Effector CD4-positive, alpha-beta T cell (primary cell): ENCODE measurements at regions not wholly inside any gene's neighbourhood (a gene's known extent, or its start where the extent isn't known, plus 50 kb on each side); places are given as distances from the start of the nearest gene placed in this dataset.

Experiments used
- DNase-seq: peaks from one replicate; pipeline ENCODE4 v3.0.0-alpha.2; 2020

DNA sequence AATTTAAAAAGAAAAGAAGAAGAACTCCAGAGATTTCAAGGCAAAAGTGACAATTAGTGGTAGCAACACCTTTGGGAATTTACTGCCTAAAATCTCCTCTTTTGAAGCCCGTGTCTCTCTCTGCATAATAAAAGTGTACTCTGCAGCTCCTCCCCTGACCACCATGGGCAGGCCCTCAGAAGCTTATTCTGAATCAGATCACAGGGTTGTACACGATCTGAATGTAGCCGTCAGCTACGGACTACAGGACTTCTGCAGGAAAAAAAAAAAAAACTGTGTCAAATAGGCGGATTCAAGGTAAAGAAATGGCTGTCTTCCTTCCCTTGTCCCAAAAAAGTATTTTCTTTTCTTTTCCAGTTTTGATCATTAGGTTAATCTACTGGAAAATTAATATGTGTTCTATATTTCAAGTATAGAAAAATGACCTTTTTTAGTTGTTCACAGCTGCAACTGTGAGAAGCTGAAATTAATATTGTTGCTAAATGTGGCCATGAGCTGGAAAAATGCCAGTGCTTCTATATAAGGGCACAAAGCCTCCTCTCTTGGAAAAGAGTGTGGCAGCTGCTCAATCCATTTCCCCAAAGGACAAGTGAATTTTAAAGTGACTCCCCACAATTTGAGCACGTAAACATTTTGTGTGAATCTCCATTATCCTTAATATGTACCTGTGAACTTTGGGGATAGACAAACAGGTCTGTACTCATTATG, 397.4 kb downstream of the C6orf118 start:
- DNase-seq: no peak

DNA sequence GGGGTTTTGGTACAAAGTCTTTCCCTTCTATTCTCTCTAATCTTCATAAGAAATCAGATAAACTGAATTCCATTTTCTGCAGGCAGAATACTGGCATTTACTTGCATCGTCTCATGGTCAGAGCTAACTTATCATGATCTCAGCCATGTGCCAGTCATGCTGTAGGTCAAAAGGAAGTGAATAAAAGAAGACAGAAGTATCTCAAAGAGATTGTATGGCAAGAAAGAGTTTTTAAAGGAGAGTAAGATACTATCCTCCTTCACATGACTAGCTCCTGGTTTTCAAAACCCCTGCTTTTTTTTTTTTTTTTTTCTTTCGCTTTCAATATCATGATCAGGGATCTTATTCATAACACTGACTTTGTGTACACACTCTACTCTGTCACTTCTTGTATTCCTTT, 398.3 kb downstream of the C6orf118 start:
- DNase-seq: no peak

DNA sequence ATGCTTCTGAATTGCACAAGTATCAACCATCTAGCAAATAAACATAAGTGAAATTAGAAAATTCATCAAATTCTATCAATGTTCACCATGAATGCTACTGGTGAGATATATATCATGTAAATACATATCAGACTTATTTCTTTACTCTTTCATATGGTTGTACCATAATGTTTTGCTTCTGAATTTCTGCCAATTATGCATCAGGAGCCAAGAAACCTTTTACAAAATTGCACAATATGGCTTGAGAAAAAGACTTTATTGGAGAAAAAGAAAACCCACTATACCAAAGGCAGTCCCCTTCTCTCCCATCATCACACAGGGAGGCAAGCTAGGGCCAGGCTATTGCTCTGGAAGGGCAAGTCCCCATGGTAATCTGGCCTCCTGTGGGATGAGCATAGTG, 402.6 kb downstream of the C6orf118 start:
- no peak for DNase-seq

DNA sequence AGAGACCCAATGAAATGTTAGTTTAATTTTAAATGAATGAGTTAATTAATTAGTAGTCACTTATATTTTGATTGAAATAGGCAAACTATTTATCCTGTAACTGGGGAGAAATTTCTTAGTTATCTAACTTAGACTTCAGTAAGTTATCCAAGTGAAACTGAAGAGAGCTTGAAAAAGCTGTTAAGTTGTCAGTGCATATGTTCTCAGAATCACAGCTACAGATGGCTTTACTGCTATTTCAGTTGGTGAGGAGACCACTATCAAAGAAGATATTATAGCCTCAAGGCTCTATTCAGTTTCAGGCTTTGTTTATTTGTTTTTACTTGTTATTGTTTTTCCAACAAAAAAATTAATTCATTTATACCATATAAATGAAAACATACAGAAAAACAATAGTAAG, 404.1 kb downstream of the C6orf118 start:
- DNase-seq: no peak

DNA sequence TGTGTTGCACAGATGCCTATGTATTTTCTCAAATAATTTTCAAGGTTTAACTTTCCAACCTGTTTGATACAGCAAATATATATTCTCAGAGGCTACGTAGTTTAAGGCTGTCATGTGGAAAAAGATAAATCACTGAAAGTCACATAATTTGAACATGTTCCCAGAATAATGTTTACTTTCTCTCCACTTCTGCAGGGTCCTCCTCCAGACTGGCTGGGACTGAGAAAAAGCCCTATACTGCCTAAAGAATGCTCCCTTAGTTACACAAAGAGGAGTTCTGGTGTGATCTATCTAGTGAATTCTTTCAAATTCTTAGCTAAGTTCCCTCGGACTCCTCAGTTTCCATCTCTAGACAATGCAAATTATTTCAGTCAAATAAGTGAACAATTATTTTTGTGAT, 411.0 kb downstream of the C6orf118 start:
- DNase-seq: no peak

DNA sequence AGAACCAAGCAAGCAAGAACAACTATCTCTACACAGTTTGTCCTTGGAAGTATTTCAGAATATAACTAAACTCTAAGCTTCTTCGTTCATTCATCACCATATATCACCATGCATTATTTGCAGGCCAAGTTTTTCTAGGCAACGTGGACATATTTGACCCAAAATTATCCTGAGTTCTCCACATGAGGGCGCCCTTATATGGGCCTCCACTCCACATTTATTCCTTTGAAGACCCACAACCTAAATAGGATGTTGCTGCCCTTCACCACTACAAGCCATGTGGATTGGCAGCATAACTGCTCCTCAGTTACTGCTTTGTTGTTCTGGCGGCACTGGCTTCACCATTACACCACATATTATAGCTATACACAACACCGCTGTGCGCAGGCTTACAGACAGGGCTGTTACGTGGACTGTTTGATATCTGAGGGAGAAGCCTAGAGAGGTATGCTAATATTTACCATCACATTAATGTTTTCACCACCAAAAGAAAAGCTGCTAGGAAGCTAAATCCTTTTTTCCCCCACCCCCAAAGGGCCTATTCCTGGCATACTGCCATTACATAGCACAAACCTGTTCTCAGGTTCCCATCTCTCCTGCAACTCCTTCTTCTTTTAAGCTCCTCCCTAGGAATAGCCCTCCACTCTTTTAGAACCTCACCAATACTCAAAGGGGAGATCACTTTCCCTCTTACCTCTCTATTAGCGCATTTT, 411.7 kb downstream of the C6orf118 start:
- no peak for DNase-seq

DNA sequence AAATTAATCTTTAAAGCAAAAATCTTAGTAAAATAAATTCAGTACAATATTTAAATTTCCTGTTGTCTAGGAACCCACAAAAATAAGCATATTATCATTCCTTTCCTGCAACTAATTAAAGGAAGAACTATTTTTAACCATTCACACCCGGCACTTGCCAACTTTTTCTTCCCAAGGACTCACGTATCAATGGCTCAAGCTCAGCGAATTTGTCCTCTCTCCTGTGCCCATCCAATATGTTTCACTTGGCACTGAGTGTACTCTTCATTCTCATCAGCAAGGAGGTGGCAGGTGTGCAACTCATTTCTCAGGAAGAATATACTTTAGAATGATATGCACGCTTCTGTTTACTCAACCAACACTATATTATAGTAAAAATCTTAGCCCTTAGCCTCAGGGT, 419.4 kb downstream of the C6orf118 start:
- DNase-seq: no peak

DNA sequence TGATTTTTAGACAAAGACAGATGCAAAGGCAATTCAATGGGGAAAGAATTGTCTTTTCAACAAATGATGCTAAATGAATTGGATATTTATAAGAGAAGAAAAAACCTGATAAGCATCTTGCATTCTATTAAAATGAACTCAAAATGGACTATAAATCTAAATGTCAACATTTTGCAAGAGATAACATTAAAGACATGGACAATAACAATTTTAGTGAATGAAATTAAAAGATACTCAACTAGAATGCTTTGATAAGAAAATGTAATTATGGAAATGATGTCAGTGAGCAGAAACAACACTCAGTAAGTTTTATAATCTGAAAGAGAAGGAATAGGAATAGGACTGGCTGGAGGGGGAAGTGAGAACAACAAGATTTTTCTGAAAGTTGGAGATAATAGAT, 421.7 kb downstream of the C6orf118 start:
- DNase-seq: no peak

DNA sequence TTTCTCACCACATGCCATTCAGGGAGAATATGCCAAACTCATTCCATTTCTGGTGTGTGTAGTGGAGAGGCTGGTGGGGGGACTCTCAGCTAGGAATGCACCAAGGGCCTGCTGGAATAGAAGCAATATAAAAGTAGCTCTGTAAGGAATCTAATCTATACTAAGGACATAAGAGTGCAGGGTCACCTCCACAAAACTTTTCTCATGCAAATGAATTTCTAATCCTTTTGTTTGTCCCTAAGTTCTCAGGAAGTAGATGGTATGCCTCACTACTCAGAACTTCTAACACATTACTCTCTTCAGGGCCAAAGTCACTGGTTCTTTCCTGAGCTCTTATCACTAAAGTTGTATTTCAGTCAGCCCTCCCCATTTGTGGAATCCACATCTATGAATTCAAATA, 427.2 kb downstream of the C6orf118 start:
- no peak for DNase-seq

DNA sequence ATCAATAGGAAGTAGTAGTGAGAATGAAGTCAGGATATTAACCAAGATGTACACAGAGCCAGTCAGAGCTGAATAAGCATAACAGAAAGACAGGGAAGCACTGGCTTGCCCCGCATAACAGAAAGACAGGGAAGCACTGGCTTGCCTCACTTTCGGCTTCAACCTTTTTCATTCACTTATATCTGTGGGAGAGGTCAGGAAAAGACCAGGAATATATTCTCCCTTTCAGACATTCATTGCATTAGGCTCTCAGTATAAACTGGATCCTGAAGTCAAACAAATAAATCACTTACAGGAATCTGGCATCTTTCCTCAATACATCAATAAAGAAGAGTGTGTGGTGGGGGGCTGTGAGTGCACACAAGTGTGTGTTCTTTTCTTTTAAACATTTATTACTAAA, 437.6 kb downstream of the C6orf118 start:
- DNase-seq: no peak

DNA sequence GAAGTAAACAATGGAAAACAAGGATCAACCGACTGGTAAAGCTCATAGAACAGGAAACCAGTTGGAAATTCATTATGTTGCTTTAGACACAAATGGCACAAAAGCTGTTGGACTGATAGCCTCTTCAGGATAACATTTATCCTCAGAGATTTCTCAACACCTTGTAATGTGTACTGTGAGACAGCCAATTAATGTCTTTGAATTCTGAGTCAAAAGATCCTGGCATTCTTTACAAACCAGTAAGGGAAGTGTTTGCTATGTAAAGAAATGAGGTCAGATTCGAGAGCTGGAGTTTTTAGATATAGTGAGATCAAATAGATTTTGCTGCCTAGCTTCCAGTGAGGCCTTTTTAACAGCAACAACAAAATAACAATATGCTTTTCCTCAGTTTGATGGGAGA, 439.2 kb downstream of the C6orf118 start:
- no peak for DNase-seq

DNA sequence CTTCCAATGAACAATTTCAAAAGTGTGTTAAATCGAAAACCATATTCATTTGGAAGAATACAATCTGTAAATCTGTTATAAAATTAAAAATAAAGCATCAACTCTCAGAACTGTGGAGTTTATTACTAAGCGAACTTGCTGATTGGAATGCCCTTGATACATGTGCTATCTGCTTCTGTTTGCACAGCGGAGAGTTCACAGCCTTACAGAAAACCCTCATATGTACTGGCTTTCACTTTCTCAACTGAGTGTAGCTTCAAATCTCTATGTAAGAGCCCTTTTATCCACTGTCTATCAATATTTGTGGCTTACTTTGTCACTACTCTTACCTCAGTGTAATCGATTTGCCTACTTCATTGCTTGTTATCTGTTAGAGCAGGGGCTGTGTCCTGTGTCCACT, 447.4 kb downstream of the C6orf118 start:
- no peak for DNase-seq

DNA sequence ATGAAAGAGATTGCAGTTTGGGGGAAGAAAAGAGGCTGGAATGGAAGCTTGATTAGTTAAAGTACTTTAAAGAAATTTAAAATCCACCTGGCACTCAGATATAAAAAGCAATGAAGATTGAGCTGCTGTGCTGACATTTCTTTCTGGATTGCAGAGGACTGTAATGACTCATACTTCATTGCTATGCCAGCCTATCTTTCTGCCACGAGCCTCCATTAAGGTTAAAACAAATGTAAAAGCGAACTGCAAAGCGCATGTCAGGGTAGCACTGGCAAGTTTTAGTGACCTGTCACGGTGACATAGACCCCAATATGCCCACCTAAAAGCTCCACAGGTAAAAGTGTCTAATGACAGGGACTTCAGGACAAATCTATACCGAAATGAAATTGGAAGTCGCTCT, 449.6 kb downstream of the C6orf118 start:
- no peak for DNase-seq

DNA sequence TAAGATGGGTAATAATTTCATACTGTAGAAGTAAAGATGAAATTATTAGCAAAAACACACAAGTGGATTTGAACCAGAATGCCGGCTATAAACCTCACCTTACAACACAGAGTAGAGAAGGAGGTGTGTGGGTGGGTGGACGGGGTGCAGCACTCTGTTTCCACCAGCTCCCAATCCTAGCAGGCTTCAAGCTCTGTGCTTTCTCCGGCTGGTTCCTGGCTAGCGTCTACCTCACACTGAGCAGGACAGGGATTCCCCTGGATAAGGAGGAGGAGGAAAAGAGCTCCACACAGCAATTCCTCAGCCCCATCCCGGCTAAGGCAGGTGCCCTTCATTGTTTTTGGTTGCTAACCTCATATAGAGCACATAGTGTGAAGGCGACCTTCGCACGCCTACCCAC, 453.3 kb downstream of the C6orf118 start:
- no peak for DNase-seq

DNA sequence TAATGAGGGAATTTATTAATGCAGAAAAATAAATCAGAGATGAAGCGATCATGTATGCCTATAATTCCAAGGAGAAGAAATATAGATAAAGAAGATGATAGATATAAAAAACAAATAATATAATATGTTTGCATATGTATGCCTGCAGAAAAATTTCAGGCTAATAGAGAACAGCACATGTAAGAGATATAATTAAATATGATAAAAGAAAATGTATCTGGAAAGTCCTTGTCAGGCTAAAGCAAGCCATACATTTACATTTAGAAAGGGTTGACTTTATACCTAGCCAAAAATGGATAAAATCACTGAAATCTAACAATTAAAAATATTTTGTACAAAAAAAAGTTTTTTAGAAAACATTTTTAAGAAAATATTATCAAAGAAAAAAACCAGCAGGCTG, 454.1 kb downstream of the C6orf118 start:
- no peak for DNase-seq

DNA sequence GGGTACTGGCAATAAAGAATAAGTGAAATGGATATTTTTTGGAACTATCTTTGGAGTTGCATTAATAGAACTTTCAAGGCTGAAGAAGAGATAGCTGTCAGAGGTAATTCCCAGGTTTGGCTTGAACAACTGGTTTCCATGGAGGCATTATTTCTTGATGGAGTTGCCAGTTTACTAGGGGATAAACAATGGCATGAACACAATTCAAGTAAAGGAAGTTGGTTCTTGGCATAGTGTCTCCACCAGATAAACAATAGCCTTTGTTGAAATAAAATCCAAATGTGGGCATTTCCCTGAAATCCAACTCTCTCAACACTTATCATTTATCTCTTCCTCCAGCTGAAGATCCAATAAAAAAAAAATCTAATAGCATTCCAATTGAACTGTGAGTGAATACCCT, 454.9 kb downstream of the C6orf118 start:
- DNase-seq: no peak

DNA sequence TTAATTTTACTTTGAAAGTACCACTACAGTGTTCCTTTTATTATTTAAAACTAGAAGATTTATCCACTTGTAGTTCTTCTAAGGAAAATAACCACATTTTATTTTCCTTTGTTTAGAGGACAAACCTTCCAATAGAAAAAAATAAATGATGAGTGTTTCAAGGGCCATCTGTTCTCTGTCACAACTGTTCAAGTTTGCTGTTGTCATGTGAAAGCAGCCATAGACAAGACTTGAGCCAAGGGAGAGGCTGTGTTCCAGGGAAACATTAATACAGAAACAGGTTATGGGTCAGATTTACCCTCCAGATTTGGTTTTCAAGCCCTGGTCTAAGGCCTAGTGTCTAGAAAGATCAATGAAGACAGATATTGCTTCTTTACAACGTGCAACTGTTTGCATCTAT, 463.6 kb downstream of the C6orf118 start:
- DNase-seq: no peak

DNA sequence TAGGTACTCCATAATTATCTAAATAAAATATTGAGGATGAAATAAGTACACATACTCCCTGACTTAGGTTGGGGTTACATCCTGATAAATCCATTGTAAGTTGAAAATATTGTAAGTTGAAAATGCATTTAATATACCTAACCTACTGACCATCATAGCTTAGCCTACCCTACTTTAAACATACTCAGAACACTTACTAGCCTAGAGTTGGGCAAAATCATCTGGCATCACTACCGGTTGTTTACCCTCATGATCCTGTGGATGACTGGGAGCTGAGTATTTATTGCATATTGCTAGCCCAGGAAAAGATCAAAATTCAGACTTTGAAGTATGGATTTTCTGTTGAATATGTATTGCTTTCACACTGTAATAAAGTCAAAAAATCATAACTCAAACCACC, 467.3 kb downstream of the C6orf118 start:
- no peak for DNase-seq

DNA sequence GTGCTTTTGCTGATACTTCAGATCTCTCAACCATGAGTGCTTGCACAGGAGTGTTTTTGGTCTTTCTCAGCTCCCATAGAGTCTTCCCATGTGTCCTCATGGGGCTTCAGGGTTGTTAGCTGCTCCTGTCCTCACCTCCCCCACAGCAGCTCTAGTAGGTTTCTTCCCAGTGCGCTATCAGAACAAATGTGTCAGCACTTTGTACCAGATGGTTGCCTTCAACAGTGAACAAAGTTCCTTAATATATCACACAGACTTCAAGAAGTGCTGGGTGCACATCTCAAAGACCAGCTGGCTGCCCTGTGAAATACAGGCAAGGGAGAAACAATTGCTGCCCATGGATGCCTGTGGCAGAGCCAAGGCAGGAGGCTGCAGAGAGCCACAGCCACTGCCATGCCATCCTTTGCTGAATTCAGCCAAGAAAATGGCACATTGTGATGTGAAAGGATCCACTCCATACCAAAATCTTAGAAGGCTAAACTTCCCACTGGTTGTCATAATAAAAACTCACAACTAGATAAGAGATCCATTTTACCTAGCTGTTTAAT, 471.3 kb downstream of the C6orf118 start:
- no peak for DNase-seq

DNA sequence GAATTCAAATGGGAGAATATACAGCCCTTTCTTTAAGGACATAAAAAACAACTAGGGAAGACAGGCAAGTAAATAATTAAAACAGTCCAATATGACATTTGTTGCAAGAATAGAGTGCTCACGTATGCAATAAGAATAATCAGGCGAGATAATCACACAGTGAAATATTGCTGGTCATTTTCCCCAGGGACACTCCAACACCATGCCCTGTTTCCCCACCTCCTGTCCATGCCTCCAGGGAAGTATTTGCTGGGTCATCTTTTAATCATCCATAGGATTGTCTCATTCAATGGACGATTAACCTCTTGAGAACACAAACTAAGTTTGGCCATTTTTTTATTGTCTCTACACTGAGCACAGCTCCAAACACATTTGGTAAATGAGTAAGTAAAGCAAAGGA, 472.9 kb downstream of the C6orf118 start:
- no peak for DNase-seq

DNA sequence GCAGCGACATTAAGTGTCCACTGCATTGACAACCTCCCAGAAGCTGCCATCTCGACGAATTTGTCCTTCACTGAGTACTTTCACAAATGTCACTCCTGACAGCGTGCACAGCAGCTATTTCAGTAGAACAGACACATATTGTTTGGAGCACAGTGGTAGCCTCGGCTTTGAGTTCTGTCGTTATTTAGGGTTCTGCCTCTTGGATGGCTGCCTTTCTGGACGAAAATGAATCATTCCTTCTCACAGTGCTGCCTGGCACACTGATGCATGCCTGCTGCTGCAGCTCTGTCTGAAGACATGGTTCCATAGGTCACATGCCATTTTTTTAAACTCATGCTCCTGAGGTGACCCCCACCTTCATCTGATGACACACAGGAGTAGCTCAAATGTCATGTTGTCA, 477.0 kb downstream of the C6orf118 start:
- no peak for DNase-seq

DNA sequence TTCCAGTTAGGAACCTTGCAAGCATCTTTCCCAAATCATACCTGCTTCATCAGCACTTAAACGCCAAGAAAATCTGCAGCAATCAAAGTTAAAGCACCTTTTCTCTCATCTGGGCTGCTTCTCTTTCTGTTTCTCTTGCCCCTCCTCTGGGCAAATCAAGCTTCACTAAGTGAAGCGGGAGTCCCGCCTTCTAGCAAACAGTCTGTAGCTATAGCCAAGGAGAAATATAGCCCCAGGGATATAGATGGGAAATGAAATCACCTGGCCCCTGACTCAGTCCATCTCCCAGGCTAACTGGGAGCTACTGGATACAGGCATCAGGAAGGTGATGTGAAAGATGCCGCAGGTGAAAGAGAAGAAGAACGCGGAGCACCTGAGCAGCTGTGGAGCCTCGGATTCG, 481.9 kb downstream of the C6orf118 start:
- no peak for DNase-seq

DNA sequence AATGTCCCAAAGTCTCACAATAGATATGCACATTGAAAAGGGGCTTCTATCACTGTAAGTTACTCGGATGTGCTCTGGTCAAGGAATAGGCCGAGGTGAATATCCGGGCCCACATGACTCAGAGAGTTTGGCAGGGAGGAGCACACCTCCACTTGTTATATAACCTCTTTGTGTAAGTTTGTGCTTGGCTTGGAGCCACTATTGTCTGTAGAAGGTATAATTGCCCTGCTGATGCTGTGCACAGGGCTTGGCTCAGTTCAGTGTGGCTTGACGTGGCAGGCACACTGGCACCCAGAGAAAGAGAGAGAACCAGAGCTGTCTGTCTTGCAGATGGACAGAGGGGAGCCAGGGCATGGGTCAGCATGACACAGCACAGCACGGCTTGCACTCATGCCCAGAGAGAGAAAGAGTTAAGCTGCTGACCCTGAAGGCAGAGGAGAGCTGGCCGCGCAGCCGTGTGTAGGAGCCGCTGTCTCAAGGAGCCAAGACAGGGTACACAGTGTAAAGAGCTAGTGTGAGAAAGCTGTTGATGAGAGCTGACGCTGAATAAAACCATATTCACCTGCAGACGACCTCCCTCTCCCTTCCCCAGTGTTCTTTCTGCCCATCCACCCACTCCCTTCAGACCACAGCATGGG, 482.5 kb downstream of the C6orf118 start:
- DNase-seq: no peak

DNA sequence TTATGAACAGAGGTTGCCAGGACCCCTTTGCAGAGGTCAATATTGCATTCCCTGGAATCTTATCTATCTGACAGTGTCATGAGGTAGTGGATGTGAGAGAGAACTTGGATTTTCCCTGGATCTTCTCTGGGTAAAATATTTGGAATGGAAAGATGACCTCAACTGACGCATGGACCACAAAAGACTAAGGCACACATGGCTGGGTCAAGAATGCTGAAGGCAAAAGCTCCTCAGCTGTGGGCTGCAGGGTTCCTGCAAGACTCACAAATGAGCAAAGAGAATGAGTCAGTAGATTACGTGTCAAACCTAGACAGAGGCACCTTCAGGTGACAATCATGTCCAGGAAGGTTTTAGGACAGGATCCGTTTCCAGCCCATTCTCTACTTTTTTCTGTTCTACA, 484.0 kb downstream of the C6orf118 start:
- DNase-seq: no peak
